ENCODE measurements at regions not wholly inside any gene's neighbourhood (a gene's known extent, or its start where the extent isn't known, plus 50 kb on each side); places are given as distances from the start of the nearest gene placed in this dataset.
"Not testable (repeated sequence)": the region's sequence is repeated elsewhere in the genome, so short reads cannot be mapped to it uniquely, and the experiment has no call there.

- H3K9me2 ChIP-seq (replicated peaks; ENCODE audit: low read depth, low read length) = no peaks in the 10 kb centered on the region
- H3F3A ChIP-seq (ENCODE audit: low read depth) = no peaks in the 10 kb centered on the region
- H3K4me2 ChIP-seq (ENCODE audit: low read depth, low read length, poor library complexity, severe bottlenecking) = no peak overlapping the region
- no peaks in the 10 kb centered on the region for H3K4me1 ChIP-seq (ENCODE audit: insufficient read depth, low read length, poor library complexity, severe bottlenecking)
- H2AFZ ChIP-seq (ENCODE audit: low read length) = no peak overlapping the region
- TF ChIP-seq EZH2phosphoT487 (IDR thresholded peaks at IDR 0.05; ENCODE audit: borderline replicate concordance) (no peak), CTCF (conservative IDR thresholded peaks at IDR 0.05; ENCODE audit: low read length) (no peak)
- H3K27me3 ChIP-seq (ENCODE audit: insufficient read depth, low read length, poor library complexity, severe bottlenecking) = no peaks in the 10 kb centered on the region
- no peaks in the 10 kb centered on the region for H4K20me1 ChIP-seq (ENCODE audit: insufficient read depth, low read length, poor library complexity, severe bottlenecking)
- no peaks in the 10 kb centered on the region for H3K36me3 ChIP-seq (ENCODE audit: insufficient read depth, low read length)
- no peaks in the 10 kb centered on the region for H3K9me3 ChIP-seq (ENCODE audit: insufficient read depth, low read depth, low read length)
- H3K79me2 ChIP-seq (ENCODE audit: insufficient read depth, low read length) = no peaks in the 10 kb centered on the region
- H3K9ac ChIP-seq (ENCODE audit: low read depth, low read length, poor library complexity, severe bottlenecking) = no peak overlapping the region
- H3K4me3 ChIP-seq (ENCODE audit: low read length, poor library complexity, severe bottlenecking) = no peak overlapping the region
Measured at GRCh38 chr9:97160255-97160654, 121.3 kb upstream of the CTSV start.

GRCh38 chr9:97158722-97159121, 119.8 kb upstream of the CTSV start:
- H3K79me2 ChIP-seq (ENCODE audit: insufficient read depth, low read length) = not testable (repeated sequence)

GRCh38 chr9:97155441-97155840, 116.5 kb upstream of the CTSV start:
- not testable (repeated sequence) for H3K4me2 ChIP-seq (ENCODE audit: low read depth, low read length, poor library complexity, severe bottlenecking); H3K79me2 ChIP-seq (ENCODE audit: insufficient read depth, low read length); H3K9me3 ChIP-seq (ENCODE audit: insufficient read depth, low read depth, low read length); H3K9me2 ChIP-seq (replicated peaks; ENCODE audit: low read depth, low read length); H3K4me1 ChIP-seq (ENCODE audit: insufficient read depth, low read length, poor library complexity, severe bottlenecking); H3F3A ChIP-seq (ENCODE audit: low read depth); H2AFZ ChIP-seq (ENCODE audit: low read length); H4K20me1 ChIP-seq (ENCODE audit: insufficient read depth, low read length, poor library complexity, severe bottlenecking); H3K4me3 ChIP-seq (ENCODE audit: low read length, poor library complexity, severe bottlenecking); H3K9ac ChIP-seq (ENCODE audit: low read depth, low read length, poor library complexity, severe bottlenecking); H3K27me3 ChIP-seq (ENCODE audit: insufficient read depth, low read length, poor library complexity, severe bottlenecking); H3K36me3 ChIP-seq (ENCODE audit: insufficient read depth, low read length)

More at GRCh38 chr9:97158722-97159121, 119.8 kb upstream of the CTSV start:
- H3K9ac ChIP-seq (ENCODE audit: low read depth, low read length, poor library complexity, severe bottlenecking); H2AFZ ChIP-seq (ENCODE audit: low read length); H3K4me3 ChIP-seq (ENCODE audit: low read length, poor library complexity, severe bottlenecking); H3K27me3 ChIP-seq (ENCODE audit: insufficient read depth, low read length, poor library complexity, severe bottlenecking); H3K4me1 ChIP-seq (ENCODE audit: insufficient read depth, low read length, poor library complexity, severe bottlenecking); H3K9me3 ChIP-seq (ENCODE audit: insufficient read depth, low read depth, low read length); H3F3A ChIP-seq (ENCODE audit: low read depth); H3K4me2 ChIP-seq (ENCODE audit: low read depth, low read length, poor library complexity, severe bottlenecking); H4K20me1 ChIP-seq (ENCODE audit: insufficient read depth, low read length, poor library complexity, severe bottlenecking); H3K36me3 ChIP-seq (ENCODE audit: insufficient read depth, low read length); H3K9me2 ChIP-seq (replicated peaks; ENCODE audit: low read depth, low read length): not testable (repeated sequence)

GRCh38 chr9:97153967-97154366, 115.0 kb upstream of the CTSV start:
- H3K27me3 ChIP-seq (ENCODE audit: insufficient read depth, low read length, poor library complexity, severe bottlenecking) = no peaks in the 10 kb centered on the region
- H4K20me1 ChIP-seq (ENCODE audit: insufficient read depth, low read length, poor library complexity, severe bottlenecking) = no peaks in the 10 kb centered on the region
- no peak overlapping the region for H3K4me3 ChIP-seq (ENCODE audit: low read length, poor library complexity, severe bottlenecking)
- no peaks in the 10 kb centered on the region for H3K9me3 ChIP-seq (ENCODE audit: insufficient read depth, low read depth, low read length)
- H3K4me2 ChIP-seq (ENCODE audit: low read depth, low read length, poor library complexity, severe bottlenecking) = no peak overlapping the region
- H3K9me2 ChIP-seq (replicated peaks; ENCODE audit: low read depth, low read length) = no peaks in the 10 kb centered on the region
- TF ChIP-seq EZH2phosphoT487 (IDR thresholded peaks at IDR 0.05; ENCODE audit: borderline replicate concordance) (no peak), CTCF (conservative IDR thresholded peaks at IDR 0.05; ENCODE audit: low read length) (no peak)
- H3K9ac ChIP-seq (ENCODE audit: low read depth, low read length, poor library complexity, severe bottlenecking) = no peak overlapping the region
- H3K79me2 ChIP-seq (ENCODE audit: insufficient read depth, low read length) = no peaks in the 10 kb centered on the region
- H3K4me1 ChIP-seq (ENCODE audit: insufficient read depth, low read length, poor library complexity, severe bottlenecking) = no peaks in the 10 kb centered on the region
- H3K36me3 ChIP-seq (ENCODE audit: insufficient read depth, low read length) = no peaks in the 10 kb centered on the region
- H2AFZ ChIP-seq (ENCODE audit: low read length) = no peak overlapping the region
- no peaks in the 10 kb centered on the region for H3F3A ChIP-seq (ENCODE audit: low read depth)

GRCh38 chr9:97153160-97153559, 114.2 kb upstream of the CTSV start:
- H2AFZ ChIP-seq (ENCODE audit: low read length); H3K4me3 ChIP-seq (ENCODE audit: low read length, poor library complexity, severe bottlenecking); H3K9ac ChIP-seq (ENCODE audit: low read depth, low read length, poor library complexity, severe bottlenecking); H3K4me2 ChIP-seq (ENCODE audit: low read depth, low read length, poor library complexity, severe bottlenecking); H3K27me3 ChIP-seq (ENCODE audit: insufficient read depth, low read length, poor library complexity, severe bottlenecking); H3K9me2 ChIP-seq (replicated peaks; ENCODE audit: low read depth, low read length); H4K20me1 ChIP-seq (ENCODE audit: insufficient read depth, low read length, poor library complexity, severe bottlenecking); H3K4me1 ChIP-seq (ENCODE audit: insufficient read depth, low read length, poor library complexity, severe bottlenecking); H3K9me3 ChIP-seq (ENCODE audit: insufficient read depth, low read depth, low read length); H3K36me3 ChIP-seq (ENCODE audit: insufficient read depth, low read length); H3K79me2 ChIP-seq (ENCODE audit: insufficient read depth, low read length); H3F3A ChIP-seq (ENCODE audit: low read depth): not testable (repeated sequence)

GRCh38 chr9:97150471-97150870, 111.5 kb upstream of the CTSV start:
- H3K9me2 ChIP-seq (replicated peaks; ENCODE audit: low read depth, low read length); H3K79me2 ChIP-seq (ENCODE audit: insufficient read depth, low read length); H3K27me3 ChIP-seq (ENCODE audit: insufficient read depth, low read length, poor library complexity, severe bottlenecking); H3K9me3 ChIP-seq (ENCODE audit: insufficient read depth, low read depth, low read length); H3K4me3 ChIP-seq (ENCODE audit: low read length, poor library complexity, severe bottlenecking); H3F3A ChIP-seq (ENCODE audit: low read depth); H3K4me2 ChIP-seq (ENCODE audit: low read depth, low read length, poor library complexity, severe bottlenecking); H2AFZ ChIP-seq (ENCODE audit: low read length); H4K20me1 ChIP-seq (ENCODE audit: insufficient read depth, low read length, poor library complexity, severe bottlenecking); H3K4me1 ChIP-seq (ENCODE audit: insufficient read depth, low read length, poor library complexity, severe bottlenecking); H3K36me3 ChIP-seq (ENCODE audit: insufficient read depth, low read length); H3K9ac ChIP-seq (ENCODE audit: low read depth, low read length, poor library complexity, severe bottlenecking): not testable (repeated sequence)
